ENCODE measurements at regions not wholly inside any gene's neighbourhood (a gene's known extent, or its start where the extent isn't known, plus 50 kb on each side); places are given as distances from the start of the nearest gene placed in this dataset.

DNA sequence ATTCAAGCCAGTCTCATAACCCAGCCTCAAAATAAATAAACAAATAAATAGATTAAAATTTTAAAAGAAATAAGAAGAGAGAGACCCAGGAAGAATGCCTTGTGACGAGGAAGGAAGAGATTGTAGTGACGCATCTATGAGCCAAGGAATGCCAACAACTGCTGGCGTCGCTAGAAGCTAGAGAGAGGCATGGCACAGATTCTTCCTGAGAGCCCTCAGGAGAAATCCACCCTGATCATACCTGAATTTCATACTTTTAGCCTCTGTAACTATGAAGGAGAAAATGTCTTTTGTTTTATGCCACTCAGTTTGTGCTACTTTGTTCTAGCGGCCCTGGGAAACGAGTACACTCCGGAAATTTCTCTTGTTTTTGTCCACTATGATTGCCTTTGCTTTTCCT is 103.9 kb downstream of the C9orf50 start:
- ATAC-seq (no peak), DNase-seq (ENCODE audit: low read depth, low spot score) (no peak)
- Histone ChIP-seq H4K20me1 (ENCODE audit: insufficient read depth) (no peaks in the 10 kb centered on the region), H3K27me3 (ENCODE audit: insufficient read depth, low read length) (no peaks in the 10 kb centered on the region), H3K4me1 (ENCODE audit: control insufficient read depth in 1 of 2, insufficient read depth in 2 of 2, low read length in 2 of 2) (no peaks in the 10 kb centered on the region), H3K9me2 (ENCODE audit: insufficient read depth) (no peaks in the 10 kb centered on the region), H3K36me3 (ENCODE audit: control insufficient read depth in 1 of 2, insufficient read depth in 2 of 2, low read length in 2 of 2) (no peaks in the 10 kb centered on the region), H3K4me3 (replicated peaks in 1 of 2; ENCODE audit: low read depth in 1 of 2, low read length in 2 of 2) (no peak overlapping the region), H2AFZ (ENCODE audit: low read depth, low read length, poor library complexity, severe bottlenecking) (no peak overlapping the region), H3K9me3 (ENCODE audit: control insufficient read depth in 1 of 2, insufficient read depth in 1 of 2, low read depth in 1 of 2, low read length in 2 of 2) (peaks cover 23 to 27% of the 10 kb centered on the region in 2 experiments; a peak in 3 of 4 replicates), H3K79me2 (ENCODE audit: insufficient read depth, low read length) (no peaks in the 10 kb centered on the region), H3K4me2 (ENCODE audit: low read length) (no peak overlapping the region), H3K27ac (ENCODE audit: low read depth, low read length) (no peak overlapping the region), H3K9ac (ENCODE audit: low read length) (no peak overlapping the region)
- ChIA-PET CTCF (no interaction called here), POLR2A (no interaction called here), RAD21 (ENCODE audit: low non-redundant PET in 1 of 2, low total read pairs in 2 of 2, uncharacterized antibody in 2 of 2, unreplicated experiment in 2 of 2) (no interaction called here)
- BruUV-seq (replicated peaks), result no TSS peak
- TF ChIP-seq, protein P1, sequence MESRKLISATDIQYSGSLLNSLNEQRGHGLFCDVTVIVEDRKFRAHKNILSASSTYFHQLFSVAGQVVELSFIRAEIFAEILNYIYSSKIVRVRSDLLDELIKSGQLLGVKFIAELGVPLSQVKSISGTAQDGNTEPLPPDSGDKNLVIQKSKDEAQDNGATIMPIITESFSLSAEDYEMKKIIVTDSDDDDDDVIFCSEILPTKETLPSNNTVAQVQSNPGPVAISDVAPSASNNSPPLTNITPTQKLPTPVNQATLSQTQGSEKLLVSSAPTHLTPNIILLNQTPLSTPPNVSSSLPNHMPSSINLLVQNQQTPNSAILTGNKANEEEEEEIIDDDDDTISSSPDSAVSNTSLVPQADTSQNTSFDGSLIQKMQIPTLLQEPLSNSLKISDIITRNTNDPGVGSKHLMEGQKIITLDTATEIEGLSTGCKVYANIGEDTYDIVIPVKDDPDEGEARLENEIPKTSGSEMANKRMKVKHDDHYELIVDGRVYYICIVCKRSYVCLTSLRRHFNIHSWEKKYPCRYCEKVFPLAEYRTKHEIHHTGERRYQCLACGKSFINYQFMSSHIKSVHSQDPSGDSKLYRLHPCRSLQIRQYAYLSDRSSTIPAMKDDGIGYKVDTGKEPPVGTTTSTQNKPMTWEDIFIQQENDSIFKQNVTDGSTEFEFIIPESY (IDR thresholded peaks at IDR 0.05; ENCODE audit: extremely low read depth, insufficient replicate concordance, low read length), result no peak
- TF ChIP-seq TCF7L2 (IDR thresholded peaks at IDR 0.05; ENCODE audit: borderline replicate concordance, extremely low read depth, insufficient read depth, insufficient read length), result no peak
- TF ChIP-seq SP1 (IDR thresholded peaks at IDR 0.05; ENCODE audit: low read depth), result no peak
- TF ChIP-seq, protein P2, sequence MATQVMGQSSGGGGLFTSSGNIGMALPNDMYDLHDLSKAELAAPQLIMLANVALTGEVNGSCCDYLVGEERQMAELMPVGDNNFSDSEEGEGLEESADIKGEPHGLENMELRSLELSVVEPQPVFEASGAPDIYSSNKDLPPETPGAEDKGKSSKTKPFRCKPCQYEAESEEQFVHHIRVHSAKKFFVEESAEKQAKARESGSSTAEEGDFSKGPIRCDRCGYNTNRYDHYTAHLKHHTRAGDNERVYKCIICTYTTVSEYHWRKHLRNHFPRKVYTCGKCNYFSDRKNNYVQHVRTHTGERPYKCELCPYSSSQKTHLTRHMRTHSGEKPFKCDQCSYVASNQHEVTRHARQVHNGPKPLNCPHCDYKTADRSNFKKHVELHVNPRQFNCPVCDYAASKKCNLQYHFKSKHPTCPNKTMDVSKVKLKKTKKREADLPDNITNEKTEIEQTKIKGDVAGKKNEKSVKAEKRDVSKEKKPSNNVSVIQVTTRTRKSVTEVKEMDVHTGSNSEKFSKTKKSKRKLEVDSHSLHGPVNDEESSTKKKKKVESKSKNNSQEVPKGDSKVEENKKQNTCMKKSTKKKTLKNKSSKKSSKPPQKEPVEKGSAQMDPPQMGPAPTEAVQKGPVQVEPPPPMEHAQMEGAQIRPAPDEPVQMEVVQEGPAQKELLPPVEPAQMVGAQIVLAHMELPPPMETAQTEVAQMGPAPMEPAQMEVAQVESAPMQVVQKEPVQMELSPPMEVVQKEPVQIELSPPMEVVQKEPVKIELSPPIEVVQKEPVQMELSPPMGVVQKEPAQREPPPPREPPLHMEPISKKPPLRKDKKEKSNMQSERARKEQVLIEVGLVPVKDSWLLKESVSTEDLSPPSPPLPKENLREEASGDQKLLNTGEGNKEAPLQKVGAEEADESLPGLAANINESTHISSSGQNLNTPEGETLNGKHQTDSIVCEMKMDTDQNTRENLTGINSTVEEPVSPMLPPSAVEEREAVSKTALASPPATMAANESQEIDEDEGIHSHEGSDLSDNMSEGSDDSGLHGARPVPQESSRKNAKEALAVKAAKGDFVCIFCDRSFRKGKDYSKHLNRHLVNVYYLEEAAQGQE (IDR thresholded peaks at IDR 0.05; ENCODE audit: low read depth), result no peak
- TF ChIP-seq, protein P3, sequence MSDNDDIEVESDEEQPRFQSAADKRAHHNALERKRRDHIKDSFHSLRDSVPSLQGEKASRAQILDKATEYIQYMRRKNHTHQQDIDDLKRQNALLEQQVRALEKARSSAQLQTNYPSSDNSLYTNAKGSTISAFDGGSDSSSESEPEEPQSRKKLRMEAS (IDR thresholded peaks at IDR 0.05), result no peak
- no peak for TF ChIP-seq ZFX (IDR thresholded peaks at IDR 0.05)
- TF ChIP-seq CEBPB (IDR thresholded peaks at IDR 0.05; ENCODE audit: low read depth), result no peak
- TF ChIP-seq ZNF274 (IDR thresholded peaks at IDR 0.05; ENCODE audit: low read depth, low read length), result no peak
- intact Hi-C loops (cut with micrococcal nuclease), result no loop called here
